ENCODE measurements at regions not wholly inside any gene's neighbourhood (a gene's known extent, or its start where the extent isn't known, plus 50 kb on each side); places are given as distances from the start of the nearest gene placed in this dataset.

DNA sequence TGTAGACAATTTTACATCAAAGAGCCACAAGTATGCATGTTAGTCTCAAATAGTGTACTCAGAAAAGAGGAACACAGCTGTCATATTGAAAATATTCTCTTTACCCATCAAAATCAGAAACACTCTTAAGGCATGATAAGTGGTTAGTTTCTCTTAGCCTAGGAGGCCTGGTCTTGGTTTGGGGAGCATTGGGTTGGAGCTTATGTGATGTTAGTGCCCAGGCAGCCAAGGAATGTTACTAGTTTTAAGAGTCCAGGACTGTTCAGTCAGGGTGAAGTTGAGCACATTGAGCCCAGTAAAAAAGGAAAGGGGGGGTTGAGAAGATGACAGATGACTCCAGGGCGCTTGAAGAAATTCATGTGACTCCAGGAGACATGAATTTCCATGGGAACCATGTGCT lies 340.6 kb downstream of the HRH4 start:
- no peak overlapping the region for H3K27ac ChIP-seq (ENCODE audit: low read depth, low read length)
- TF ChIP-seq, protein P1, sequence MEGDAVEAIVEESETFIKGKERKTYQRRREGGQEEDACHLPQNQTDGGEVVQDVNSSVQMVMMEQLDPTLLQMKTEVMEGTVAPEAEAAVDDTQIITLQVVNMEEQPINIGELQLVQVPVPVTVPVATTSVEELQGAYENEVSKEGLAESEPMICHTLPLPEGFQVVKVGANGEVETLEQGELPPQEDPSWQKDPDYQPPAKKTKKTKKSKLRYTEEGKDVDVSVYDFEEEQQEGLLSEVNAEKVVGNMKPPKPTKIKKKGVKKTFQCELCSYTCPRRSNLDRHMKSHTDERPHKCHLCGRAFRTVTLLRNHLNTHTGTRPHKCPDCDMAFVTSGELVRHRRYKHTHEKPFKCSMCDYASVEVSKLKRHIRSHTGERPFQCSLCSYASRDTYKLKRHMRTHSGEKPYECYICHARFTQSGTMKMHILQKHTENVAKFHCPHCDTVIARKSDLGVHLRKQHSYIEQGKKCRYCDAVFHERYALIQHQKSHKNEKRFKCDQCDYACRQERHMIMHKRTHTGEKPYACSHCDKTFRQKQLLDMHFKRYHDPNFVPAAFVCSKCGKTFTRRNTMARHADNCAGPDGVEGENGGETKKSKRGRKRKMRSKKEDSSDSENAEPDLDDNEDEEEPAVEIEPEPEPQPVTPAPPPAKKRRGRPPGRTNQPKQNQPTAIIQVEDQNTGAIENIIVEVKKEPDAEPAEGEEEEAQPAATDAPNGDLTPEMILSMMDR (IDR thresholded peaks at IDR 0.05; ENCODE audit: low read depth, low read length) = no peak
- H3K4me3 ChIP-seq (ENCODE audit: low read depth, low read length) = no peak overlapping the region
- ChIA-PET POLR2A (interaction anchor here (0.6 kb wide), 1 partner anchor 19 kb away, joined by 3 read pairs; no protein-coding TSS in a partner anchor), CTCF (no interaction called here)
- no peaks in the 10 kb centered on the region for H3K27me3 ChIP-seq (ENCODE audit: control insufficient read depth, insufficient read depth, low read length)
- DNase-seq (ENCODE audit: low read depth, low spot score) = no peak
- no peaks in the 10 kb centered on the region for H3K9me3 ChIP-seq (ENCODE audit: control insufficient read depth, insufficient read depth, low read length)

DNA sequence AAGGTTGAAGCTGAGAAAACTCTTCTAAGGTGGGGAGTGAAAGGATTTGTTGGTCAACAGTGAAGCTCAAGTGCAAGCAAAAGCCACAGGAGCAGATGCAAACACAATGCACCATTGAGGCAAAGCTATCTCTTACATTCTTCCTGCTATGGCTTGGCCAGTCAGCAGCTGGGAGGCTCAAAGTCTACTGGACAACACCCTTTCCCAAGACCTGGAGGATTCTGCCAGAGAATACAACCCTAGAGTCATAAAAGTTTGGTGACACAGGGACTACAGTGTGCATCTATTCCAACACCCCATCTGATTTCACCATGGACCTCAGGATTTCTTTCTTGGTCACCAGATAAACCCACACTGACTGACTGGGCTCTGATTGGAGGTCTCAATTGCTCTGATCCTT lies 342.0 kb downstream of the HRH4 start:
- ChIA-PET CTCF (no interaction called here), POLR2A (no interaction called here)
- Histone ChIP-seq H3K27me3 (ENCODE audit: control insufficient read depth, insufficient read depth, low read length) (no peaks in the 10 kb centered on the region), H3K4me3 (ENCODE audit: low read depth, low read length) (no peak overlapping the region), H3K9me3 (ENCODE audit: control insufficient read depth, insufficient read depth, low read length) (no peaks in the 10 kb centered on the region), H3K27ac (ENCODE audit: low read depth, low read length) (no peak overlapping the region)
- TF ChIP-seq, protein P1 (IDR thresholded peaks at IDR 0.05; ENCODE audit: low read depth, low read length) = no peak
- DNase-seq (ENCODE audit: low read depth, low spot score) = no peak

DNA sequence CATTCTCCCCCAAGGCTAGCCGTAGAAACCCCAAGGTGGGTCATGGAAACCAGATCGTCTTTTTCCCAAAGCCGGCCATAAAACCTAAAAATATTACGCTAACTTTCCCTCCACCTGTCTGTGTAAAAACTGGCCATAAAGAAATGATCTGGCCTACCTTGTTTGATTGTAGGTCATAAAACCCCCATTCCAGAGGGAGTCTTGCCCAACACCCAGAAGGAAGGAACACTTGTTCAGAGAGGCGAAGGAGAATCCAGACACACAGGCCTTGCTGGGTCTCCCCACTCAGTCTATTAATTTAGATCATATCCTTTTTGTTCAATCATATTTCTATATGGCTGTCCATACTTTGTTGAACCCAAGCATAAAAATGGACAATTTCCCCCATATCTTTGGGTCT lies 344.7 kb downstream of the HRH4 start:
- Histone ChIP-seq H3K27ac (ENCODE audit: low read depth, low read length) (no peak overlapping the region), H3K9me3 (ENCODE audit: control insufficient read depth, insufficient read depth, low read length) (no peaks in the 10 kb centered on the region), H3K27me3 (ENCODE audit: control insufficient read depth, insufficient read depth, low read length) (no peaks in the 10 kb centered on the region), H3K4me3 (ENCODE audit: low read depth, low read length) (no peak overlapping the region)
- CTCF ChIA-PET = no interaction called here
- POLR2A ChIA-PET = no interaction called here
- DNase-seq (ENCODE audit: low read depth, low spot score) = no peak
- TF ChIP-seq, protein P1 (IDR thresholded peaks at IDR 0.05; ENCODE audit: low read depth, low read length) = no peak

DNA sequence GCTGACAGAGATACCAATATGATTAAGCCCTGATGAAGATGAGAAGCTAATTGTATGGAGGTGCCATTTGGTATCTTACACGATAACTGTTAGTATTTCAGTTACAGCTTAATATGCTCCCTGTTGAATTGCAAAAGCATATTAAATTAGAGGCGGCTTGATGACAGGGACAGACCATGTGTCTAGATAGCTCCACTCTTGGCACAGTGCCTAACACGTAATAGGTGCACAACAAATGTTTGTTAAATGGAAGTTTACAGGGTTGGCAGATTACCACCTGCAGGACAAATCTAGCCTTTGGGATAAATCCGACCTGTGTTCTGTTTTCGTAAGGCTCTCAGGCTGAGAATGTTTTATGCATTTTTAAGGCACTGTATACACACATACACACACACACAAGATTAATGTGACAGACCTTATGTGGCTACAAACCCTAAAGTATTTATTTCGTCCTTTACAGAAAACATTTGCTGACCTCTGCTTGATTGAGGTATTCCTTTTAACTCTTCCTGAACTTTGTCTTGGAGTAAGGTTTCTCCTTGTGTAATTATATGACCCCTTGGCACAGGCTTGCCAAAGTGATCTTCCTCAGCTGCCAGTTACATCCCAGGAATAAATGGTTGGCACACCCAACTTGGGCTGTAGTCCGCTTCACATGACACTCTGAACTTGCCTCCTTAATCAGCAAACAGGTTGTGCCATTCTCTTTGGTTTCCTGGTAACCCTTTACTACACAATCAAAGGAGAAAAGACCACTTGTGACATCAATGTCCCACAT lies 348.9 kb downstream of the HRH4 start:
- H3K9me3 ChIP-seq (ENCODE audit: control insufficient read depth, insufficient read depth, low read length) = no peaks in the 10 kb centered on the region
- H3K4me3 ChIP-seq (ENCODE audit: low read depth, low read length) = no peak overlapping the region
- H3K27me3 ChIP-seq (ENCODE audit: control insufficient read depth, insufficient read depth, low read length) = no peaks in the 10 kb centered on the region
- CTCF ChIA-PET = no interaction called here
- TF ChIP-seq, protein P1 (IDR thresholded peaks at IDR 0.05; ENCODE audit: low read depth, low read length) = no peak
- POLR2A ChIA-PET = no interaction called here
- H3K27ac ChIP-seq (ENCODE audit: low read depth, low read length) = no peak overlapping the region
- no peak for DNase-seq (ENCODE audit: low read depth, low spot score)

- Histone ChIP-seq H3K9me3 (ENCODE audit: control insufficient read depth, insufficient read depth, low read length) (no peaks in the 10 kb centered on the region), H3K27me3 (ENCODE audit: control insufficient read depth, insufficient read depth, low read length) (no peaks in the 10 kb centered on the region), H3K27ac (ENCODE audit: low read depth, low read length) (no peak overlapping the region), H3K4me3 (ENCODE audit: low read depth, low read length) (no peak overlapping the region)
- ChIA-PET POLR2A (no interaction called here), CTCF (no interaction called here)
- TF ChIP-seq, protein P1 (IDR thresholded peaks at IDR 0.05; ENCODE audit: low read depth, low read length) = no peak
- DNase-seq (ENCODE audit: low read depth, low spot score) = no peak
These were observed 350.3 kb downstream of the HRH4 start for GRCh38 chr18:24810561-24811305.
